Hematopoietic multipotent progenitor cell (in vitro differentiated cells): ENCODE measurements at regions not wholly inside any gene's neighbourhood (a gene's known extent, or its start where the extent isn't known, plus 50 kb on each side); places are given as distances from the start of the nearest gene placed in this dataset.
"Not testable (repeated sequence)": the region's sequence is repeated elsewhere in the genome, so short reads cannot be mapped to it uniquely, and the experiment has no call there.

Experiments used
- DNase-seq, 3 donors: peaks; one replicate each; pipeline ENCODE4 v3.0.0-alpha.2; 2011 to 2015; ENCODE audit warnings: low read depth in 2 of 3, low spot score in 2 of 3

- no peak for DNase-seq
These were observed 239.1 kb upstream of the AUTS2 start for GRCh38 chr7:69359003-69359700.

GRCh38 chr7:69360913-69361312, 237.4 kb upstream of the AUTS2 start:
- DNase-seq, result no peak

GRCh38 chr7:69363136-69363535, 235.1 kb upstream of the AUTS2 start:
- no peak for DNase-seq

DNA sequence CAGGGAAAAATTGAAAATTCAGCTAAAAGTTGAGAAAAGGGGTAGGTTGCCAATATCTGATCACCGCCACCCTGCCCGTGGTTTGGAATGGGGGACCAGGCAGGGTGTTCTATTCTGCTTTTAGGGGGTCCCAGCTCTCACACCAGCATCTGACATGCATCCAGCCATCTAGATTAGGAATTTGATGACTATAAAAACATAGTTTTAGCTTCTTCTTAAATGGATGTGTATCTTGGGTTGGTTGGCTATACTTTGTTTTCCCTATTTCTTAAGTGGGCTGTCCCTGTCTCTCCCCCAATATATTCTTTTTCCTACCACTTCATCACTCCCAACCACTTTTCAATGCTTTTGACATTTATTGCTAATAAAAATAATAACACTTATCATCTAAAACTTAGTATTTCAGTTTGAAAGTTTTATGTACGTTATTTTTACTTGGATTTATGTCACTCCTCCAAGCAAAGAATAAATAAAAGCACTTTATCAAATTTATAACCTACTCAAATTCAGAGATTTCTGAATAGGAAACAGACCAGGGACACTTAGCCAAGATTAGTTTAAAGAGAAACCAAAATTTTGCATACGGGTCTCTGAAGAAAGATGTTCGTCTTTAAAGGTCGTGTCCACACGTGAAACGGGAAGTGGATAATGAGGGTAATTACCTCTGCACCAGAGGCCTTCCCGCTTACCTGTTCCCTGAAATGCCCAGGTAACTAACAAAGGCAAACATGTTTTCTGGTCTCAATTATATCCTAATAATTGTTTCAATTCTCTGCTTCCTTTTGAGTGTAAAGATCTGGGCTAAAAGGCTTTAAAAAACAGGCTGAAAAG, 233.2 kb upstream of the AUTS2 start:
- no peak for DNase-seq

- DNase-seq, result no peak
These were observed 232.6 kb upstream of the AUTS2 start for GRCh38 chr7:69365651-69366192.

DNA sequence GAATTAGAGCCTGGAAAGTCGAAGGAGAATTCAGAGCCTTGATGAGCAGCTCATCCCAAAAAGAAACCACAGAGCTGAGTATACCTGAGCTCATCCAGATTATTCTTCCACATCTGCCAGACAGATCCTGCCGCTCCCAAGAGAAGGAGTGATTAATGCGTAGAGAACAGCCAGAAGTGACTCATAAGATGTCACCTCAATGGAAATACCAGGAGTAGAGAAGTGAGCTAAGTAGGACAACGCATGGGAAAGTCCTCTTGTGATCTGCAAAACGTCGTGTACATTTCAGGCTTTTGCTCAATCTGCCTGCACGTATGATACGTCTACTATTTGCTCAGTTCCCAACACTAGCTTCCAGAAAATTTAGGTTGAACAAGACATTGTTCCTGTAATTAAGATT, 230.5 kb upstream of the AUTS2 start:
- no peak for DNase-seq

DNA sequence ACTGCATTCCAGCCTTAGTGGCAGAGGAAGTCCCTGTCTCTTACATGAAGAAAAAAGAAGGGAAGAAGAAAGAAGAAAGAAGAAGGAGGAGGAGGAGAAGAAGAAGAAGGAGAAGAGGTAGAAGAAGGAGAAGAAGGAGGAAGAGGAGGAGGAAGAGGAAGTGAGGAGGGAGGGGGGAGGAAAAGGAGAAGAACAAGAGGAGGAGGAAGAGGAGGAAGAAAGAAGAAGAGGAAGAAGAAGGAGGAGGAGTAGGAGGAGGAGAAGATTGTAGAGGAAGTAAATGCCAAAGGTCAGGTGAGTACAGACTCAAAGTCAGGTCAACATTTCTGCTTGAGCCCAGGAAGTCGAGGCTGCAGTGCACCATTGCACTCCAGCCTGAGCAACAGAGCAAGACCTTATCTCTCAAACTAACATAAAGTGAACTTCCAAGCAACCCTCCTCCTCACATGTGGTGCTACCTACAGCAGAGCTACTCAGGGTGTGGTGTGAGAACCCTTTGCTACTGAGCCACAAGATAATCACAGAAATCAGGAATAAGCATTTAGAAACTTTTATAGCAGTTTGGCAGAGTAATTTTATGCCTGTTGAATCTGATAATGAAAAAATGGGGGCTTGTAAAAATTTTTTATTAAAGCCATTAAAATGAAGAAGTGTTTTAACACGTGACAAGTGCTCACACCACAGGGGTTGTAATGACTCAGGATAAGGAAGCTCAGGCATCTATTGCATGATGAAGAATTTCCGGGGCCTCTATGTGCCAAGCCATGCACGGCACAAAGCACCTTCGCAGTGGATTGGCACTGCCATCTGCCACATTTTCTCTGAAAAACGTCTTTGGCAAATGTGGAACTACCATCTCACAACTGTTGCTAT, 224.9 kb upstream of the AUTS2 start:
- DNase-seq, result peak in 1 of 3 donors; percentile 0

- no peak for DNase-seq
These were observed 224.2 kb upstream of the AUTS2 start for GRCh38 chr7:69374044-69374425.

DNA sequence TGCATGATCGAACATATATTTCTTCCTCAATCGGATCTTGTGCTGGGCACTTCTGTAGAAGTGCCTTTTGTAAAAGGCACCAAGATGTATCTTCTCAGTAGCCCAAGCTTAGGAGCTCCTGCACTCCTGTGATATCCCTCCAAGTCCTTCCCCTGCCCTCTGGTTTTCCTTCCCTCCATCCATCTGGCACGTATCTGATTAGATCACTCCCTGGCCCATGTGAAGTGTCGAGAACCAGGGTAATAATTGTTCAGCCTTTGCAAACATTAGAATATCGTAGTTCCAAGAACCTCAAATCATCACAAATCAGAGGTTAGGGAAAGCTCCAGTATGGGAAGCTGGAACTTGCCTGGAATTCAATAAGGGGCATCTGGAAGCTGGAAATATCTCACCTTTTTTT, 221.1 kb upstream of the AUTS2 start:
- no peak for DNase-seq

DNA sequence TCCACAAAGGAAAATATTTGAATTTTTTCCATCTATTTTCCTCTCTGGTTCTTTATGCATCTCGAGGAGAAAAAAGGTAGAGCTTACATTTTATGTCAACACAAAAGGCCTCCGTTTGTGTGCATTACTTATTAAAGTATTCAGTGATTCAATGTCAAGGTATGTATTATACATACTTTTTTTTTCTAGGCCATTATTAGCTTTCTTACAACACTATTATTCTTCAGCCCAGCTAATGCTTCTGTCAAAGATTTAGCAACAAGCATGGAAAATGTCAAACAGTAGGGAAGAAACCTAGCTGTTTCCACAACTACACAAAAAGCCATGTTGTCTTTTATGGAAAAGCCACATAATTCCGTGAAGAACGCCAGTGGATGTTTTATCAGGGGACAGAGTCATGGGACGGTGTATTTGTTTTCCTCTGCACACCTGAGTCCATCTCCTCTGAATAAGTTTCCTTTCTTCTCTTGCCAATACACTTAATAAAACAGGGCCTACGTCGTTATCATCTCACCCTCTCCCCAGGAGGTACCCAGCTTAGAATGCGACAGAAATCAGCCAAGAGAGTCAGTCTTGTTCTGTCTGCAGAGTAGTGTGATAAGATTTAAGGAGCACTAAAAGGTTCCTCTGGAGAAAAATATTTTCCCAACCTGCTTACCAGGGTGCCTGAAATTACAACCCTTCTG, 209.7 kb upstream of the AUTS2 start:
- no peak for DNase-seq

GRCh38 chr7:69389216-69389615, 209.1 kb upstream of the AUTS2 start:
- DNase-seq, result no peak

GRCh38 chr7:69393912-69394311, 204.4 kb upstream of the AUTS2 start:
- DNase-seq, result not testable (repeated sequence)

DNA sequence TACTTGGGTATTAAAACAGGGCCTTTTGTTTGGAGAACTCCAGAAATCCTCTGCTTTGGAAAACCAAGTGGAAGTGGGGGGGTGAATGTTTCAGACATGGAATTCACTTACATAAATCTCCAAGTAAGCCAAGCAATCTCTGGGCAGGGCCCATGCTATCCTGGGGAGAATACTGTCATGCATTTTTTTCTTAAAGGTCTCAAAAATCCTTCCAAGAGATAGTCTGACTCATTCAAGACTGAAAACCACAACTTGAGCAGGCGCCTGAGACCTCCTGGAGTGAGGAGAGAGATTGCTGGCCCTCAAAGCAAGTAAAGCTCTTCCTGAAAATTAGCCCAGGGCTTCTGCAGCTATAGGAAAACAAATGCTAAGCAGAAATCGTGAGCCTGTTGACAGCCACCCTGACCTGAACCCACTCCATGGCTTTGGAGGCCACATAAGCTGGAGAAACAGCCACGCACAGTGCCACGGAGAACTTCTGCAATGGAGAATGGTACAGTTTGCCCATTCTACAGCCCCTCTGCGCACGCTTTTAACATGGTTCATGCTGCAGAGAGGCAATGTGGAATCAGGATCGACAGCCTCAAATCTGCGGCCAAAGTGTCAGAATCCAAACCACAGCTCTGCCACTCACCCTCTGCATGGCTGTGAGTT, 203.1 kb upstream of the AUTS2 start:
- no peak for DNase-seq

DNA sequence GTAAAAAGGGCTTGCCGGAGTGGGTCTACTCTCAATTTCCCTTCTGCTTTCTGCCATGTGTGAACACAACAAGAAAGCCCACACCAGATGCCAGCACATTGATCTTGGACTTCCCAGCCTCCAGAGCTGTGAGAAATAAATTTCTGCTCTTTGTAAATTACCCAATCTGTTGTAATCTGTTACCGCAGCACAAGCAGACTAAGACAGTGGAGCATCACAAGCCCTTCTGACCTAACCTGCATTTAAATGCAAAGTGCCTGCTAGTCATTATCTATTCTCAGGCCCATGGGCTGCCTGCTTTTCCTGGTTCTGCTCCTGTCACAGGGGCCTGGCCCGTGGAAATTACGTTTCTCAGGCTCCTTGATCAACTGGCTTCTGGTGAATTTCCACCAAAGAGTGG, 199.3 kb upstream of the AUTS2 start:
- no peak for DNase-seq

DNA sequence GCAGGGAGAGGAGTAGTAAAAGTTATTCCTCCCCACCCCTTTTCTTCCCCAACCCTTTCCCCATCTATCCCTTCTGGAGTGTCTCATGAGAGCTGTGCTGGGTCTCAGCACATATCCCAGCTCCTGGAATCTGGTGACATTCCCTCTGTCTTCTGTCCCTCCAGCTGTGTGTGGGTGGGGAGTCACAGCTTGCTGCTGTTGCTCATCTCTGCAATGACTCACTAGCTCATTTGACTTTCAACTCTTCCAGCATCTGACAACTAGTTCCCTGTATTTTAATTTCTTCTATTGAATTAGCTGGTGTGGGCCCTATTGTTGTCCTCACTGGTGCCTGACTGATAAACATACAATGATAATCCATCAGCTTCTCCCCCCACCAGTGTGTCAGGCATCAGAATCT, 198.9 kb upstream of the AUTS2 start:
- DNase-seq, result no peak

DNA sequence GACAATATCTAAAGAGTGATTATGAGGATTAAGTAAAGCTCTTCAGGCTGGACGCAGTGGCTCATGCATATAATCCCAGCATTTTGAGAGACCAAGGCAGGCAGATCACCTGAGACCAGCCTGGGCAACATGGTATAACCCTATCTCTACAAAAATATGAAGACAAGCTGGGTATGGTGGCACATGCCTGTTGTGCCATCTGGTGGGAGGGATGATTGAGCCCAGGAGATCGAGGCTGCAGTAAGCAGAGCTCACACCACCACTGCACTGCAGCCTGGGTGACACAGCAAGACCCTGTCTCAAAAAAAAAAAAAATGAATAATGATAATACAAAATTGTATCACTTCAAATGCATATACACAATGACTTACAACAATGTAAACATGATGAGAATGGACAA, 195.6 kb upstream of the AUTS2 start:
- DNase-seq, result no peak

DNA sequence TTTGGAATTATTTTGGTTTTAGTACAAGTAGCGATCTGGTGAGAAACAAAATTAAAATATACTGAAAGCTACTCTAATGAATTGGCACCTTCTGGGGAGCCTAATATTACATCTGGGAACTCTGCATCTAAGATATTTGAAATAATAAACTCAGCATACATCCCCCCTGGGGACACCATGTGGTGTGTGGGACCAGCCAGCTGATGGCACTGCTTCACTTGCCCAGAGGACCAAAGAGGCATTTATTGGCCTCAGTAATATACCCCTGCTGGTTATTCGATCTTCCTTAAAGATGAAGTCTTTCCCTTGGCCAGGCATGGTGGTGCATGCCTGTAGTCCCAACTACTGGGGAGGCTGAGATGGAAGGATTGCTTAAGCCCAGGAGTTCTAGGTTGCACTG, 195.1 kb upstream of the AUTS2 start:
- peak in 2 of 3 donors; percentile 48 to 70 for DNase-seq

DNA sequence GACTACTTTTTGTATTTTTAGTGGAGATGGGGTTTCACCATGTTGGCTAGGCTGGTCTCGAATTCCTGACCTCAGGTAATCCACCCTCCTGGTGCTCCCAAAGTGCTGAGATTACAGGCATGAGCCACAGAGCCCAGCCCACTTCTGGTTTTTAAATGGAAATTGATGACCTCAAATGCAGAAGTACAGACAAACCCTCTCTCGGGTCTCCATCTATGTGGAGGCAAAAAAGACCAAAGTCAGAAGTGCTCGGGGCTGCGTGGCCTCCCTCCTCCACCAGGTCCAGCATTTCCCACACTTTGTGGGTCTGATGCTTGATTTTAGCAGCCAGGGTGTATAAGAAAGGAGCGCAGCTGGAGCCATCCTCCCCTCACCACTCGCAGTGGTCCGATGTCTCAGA, 187.3 kb upstream of the AUTS2 start:
- no peak for DNase-seq

DNA sequence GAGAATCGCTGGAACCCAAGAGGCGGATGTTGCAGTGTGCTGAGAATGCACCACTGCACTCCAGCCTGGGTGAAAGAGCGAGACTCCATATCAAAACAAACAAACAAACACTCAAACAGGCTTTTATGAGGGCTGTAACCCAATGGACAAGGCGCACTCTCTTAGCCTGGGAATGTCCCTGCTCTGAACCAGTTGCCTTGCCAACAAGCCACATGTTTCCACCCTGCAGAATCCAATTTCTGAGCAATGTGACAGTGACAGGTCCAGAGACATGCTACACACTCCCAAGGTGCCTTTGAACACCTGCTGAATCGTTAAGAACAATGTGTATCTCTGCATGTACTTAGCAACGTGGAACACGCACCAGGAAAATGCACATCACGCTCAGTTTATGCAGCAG, 186.8 kb upstream of the AUTS2 start:
- no peak for DNase-seq
